Thoracic aorta (tissue), 2 donors: ENCODE measurements at regions not wholly inside any gene's neighbourhood (a gene's known extent, or its start where the extent isn't known, plus 50 kb on each side); places are given as distances from the start of the nearest gene placed in this dataset.

Source experiments
- ATAC-seq: fragments of 150-250 bp; one replicate; pipeline ENCODE4 v1.8.0; 2017; ENCODE audit warnings: low read depth; ENCODE audit not compliant: insufficient number of reproducible peaks, low FRiP score
- DNase-seq: peaks from one replicate; pipeline ENCODE4 v3.0.0-alpha.2; 2020; ENCODE audit warnings: low spot score
- H3K27ac ChIP-seq, 2 donors: fragments of 200-600 bp; sonication (generic); 1 replicate in 1 of 2; 2 replicates in 1 of 2; pipeline ENCODE4 v1.5.1; 2016; ENCODE audit warnings: mild to moderate bottlenecking in 2 of 2, moderate library complexity in 2 of 2
- H3K27me3 ChIP-seq: fragments of 200-600 bp; sonication (generic); replicated peaks from 2 replicates; pipeline ENCODE4 v1.6.0; 2016; ENCODE audit warnings: mild to moderate bottlenecking; ENCODE audit not compliant: insufficient read depth
- H3K36me3 ChIP-seq: fragments of 200-600 bp; sonication (generic); one replicate; pipeline ENCODE4 v1.5.1; 2016
- H3K4me1 ChIP-seq, 2 donors: fragments of 200-600 bp; sonication (generic); 1 replicate in 1 of 2; 2 replicates in 1 of 2; pipeline versions ENCODE4 v1.5.1 to v1.6.0; 2016; ENCODE audit warnings: low read depth in 2 of 2, mild to moderate bottlenecking in 1 of 2; ENCODE audit not compliant: control insufficient read depth in 1 of 2
- H3K4me3 ChIP-seq: fragments of 200-600 bp; sonication (generic); 2 replicates; pipeline ENCODE4 v1.5.1; 2016; ENCODE audit warnings: mild to moderate bottlenecking
- H3K9me3 ChIP-seq: fragments of 200-600 bp; sonication (generic); 2 replicates; pipeline ENCODE4 v1.5.1; 2016
- CTCF ChIP-seq: fragments of 200-600 bp; sonication (generic); IDR thresholded peaks from one replicate; pipeline ENCODE4 v1.5.1; 2019; ENCODE audit warnings: antibody characterized with exemption

GRCh38 chr1:239926184-239926583 lies 165.5 kb upstream of the FMN2 start:
- Histone ChIP-seq H3K27ac (no peak overlapping the region), H3K4me1 (peaks cover 0 to 6% of the 10 kb centered on the region in 2 donors), H3K9me3 (no peaks in the 10 kb centered on the region), H3K36me3 (no peaks in the 10 kb centered on the region), H3K4me3 (no peak overlapping the region), H3K27me3 (no peaks in the 10 kb centered on the region)
- TF ChIP-seq CTCF, result no peak
- ATAC-seq, result no peak
- DNase-seq, result no peak

GRCh38 chr1:239929317-239929716 lies 162.4 kb upstream of the FMN2 start:
- no peak overlapping the region for H3K4me3 ChIP-seq
- TF ChIP-seq CTCF, result no peak
- ATAC-seq, result no peak
- no peaks in the 10 kb centered on the region for H3K36me3 ChIP-seq
- no peaks in the 10 kb centered on the region for H3K9me3 ChIP-seq
- no peaks in the 10 kb centered on the region for H3K27me3 ChIP-seq
- peaks cover 0 to 6% of the 10 kb centered on the region in 2 donors for H3K4me1 ChIP-seq
- DNase-seq, result no peak
- H3K27ac ChIP-seq, result no peak overlapping the region

- no peak overlapping the region for H3K4me3 ChIP-seq
- DNase-seq, result no peak
- H3K36me3 ChIP-seq, result no peaks in the 10 kb centered on the region
- H3K27me3 ChIP-seq, result no peaks in the 10 kb centered on the region
- ATAC-seq, result no peak
- H3K4me1 ChIP-seq, result peaks cover 0 to 6% of the 10 kb centered on the region in 2 donors
- no peak for TF ChIP-seq CTCF
- no peaks in the 10 kb centered on the region for H3K9me3 ChIP-seq
- H3K27ac ChIP-seq, result no peak overlapping the region
Measured at GRCh38 chr1:239930686-239931262, 160.9 kb upstream of the FMN2 start.

GRCh38 chr1:239931341-239931740 lies 160.3 kb upstream of the FMN2 start:
- Histone ChIP-seq H3K4me1 (peaks cover 0 to 6% of the 10 kb centered on the region in 2 donors), H3K27me3 (no peaks in the 10 kb centered on the region), H3K9me3 (no peaks in the 10 kb centered on the region), H3K36me3 (no peaks in the 10 kb centered on the region), H3K4me3 (no peak overlapping the region), H3K27ac (no peak overlapping the region)
- ATAC-seq (no peak), DNase-seq (no peak)
- no peak for TF ChIP-seq CTCF

GRCh38 chr1:239939602-239940001 lies 152.1 kb upstream of the FMN2 start:
- H3K36me3 ChIP-seq, result no peaks in the 10 kb centered on the region
- ATAC-seq (no peak), DNase-seq (no peak)
- H3K27ac ChIP-seq, result no peak overlapping the region
- H3K4me3 ChIP-seq, result no peak overlapping the region
- no peaks in the 10 kb centered on the region for H3K4me1 ChIP-seq
- no peaks in the 10 kb centered on the region for H3K27me3 ChIP-seq
- H3K9me3 ChIP-seq, result no peaks in the 10 kb centered on the region
- no peak for TF ChIP-seq CTCF
